Activated CD8-positive, alpha-beta T cell treated with anti-CD3 and anti-CD28 coated beads, Interleukin-2, amount 10 ng/mL, durations not matched to agents 7 days and 5 days (primary cell): ENCODE measurements at regions not wholly inside any gene's neighbourhood (a gene's known extent, or its start where the extent isn't known, plus 50 kb on each side); places are given as distances from the start of the nearest gene placed in this dataset.

Experiments used
- ATAC-seq: fragments of 150-1000 bp; cut with Tn5 transposase; one replicate; pipeline ENCODE4 v1.10.0; 2021; ENCODE audit warnings: moderate library complexity
- CTCF ChIA-PET: fragments of 350-600 bp; sonication (Branson Sonifier 250); formaldehyde crosslinking; loops from one replicate; lab custom pipeline; 2021; ENCODE audit warnings: antibody characterized with exemption; lab: Charles Lee
- POLR2A ChIA-PET: fragments of 350-600 bp; sonication (Branson Sonifier 250); formaldehyde crosslinking; loops from one replicate; lab custom pipeline; 2021; ENCODE audit warnings: antibody characterized with exemption; lab: Charles Lee
- DNase-seq: peaks from one replicate; pipeline ENCODE4 v3.0.0-alpha.2; 2020
- H3K27ac Mint-ChIP-seq: one replicate; pipeline ENCODE4 v1.8.0; 2021; ENCODE audit warnings: mild to moderate bottlenecking, mixed read lengths
- H3K27me3 Mint-ChIP-seq: one replicate; pipeline ENCODE4 v1.8.0; 2021; ENCODE audit warnings: low read depth, mixed read lengths
- H3K36me3 Mint-ChIP-seq: one replicate; pipeline ENCODE4 v1.8.0; 2021; ENCODE audit warnings: low read depth, mixed read lengths
- H3K4me1 Mint-ChIP-seq: one replicate; pipeline ENCODE4 v1.8.0; 2021; ENCODE audit warnings: low read depth, mixed read lengths
- H3K4me3 Mint-ChIP-seq: one replicate; pipeline ENCODE4 v1.8.0; 2021; ENCODE audit warnings: mild to moderate bottlenecking, mixed read lengths
- H3K9me3 Mint-ChIP-seq: one replicate; pipeline ENCODE4 v1.8.0; 2022; ENCODE audit warnings: mixed read lengths; ENCODE audit not compliant: insufficient read depth

DNA sequence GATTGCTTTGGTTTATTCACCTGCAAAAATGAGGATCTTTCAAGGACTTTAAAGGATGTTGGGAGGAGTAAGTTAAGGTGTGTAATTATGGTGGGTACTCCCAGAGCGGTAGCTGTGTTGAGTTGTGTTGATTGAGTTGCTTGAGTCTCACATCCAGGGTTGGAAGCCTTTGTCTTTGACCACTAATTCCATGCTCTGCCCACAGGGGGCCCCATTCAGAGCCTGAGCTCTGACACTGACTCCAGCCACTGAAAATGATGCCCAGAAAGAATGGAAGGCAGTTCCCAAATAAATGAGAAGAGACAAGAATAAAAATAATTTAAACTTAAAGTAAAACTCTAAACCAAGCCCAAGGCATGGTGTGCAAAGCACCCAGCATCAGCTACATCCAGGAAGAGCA is 237.4 kb upstream of the PWP1 start:
- DNase-seq (no peak), ATAC-seq (no peak)
- ChIA-PET POLR2A (no interaction called here), CTCF (interaction anchor here (1.0 to 1.5 kb wide), 4 partner anchors 42 to 316 kb away, joined by 3 read pairs; no protein-coding TSS in a partner anchor)
- H3K4me3 Mint-ChIP-seq = no peak overlapping the region
- no peaks in the 10 kb centered on the region for H3K27me3 Mint-ChIP-seq
- H3K9me3 Mint-ChIP-seq = no peaks in the 10 kb centered on the region
- H3K36me3 Mint-ChIP-seq = no peaks in the 10 kb centered on the region
- H3K4me1 Mint-ChIP-seq = no peaks in the 10 kb centered on the region
- no peak overlapping the region for H3K27ac Mint-ChIP-seq

DNA sequence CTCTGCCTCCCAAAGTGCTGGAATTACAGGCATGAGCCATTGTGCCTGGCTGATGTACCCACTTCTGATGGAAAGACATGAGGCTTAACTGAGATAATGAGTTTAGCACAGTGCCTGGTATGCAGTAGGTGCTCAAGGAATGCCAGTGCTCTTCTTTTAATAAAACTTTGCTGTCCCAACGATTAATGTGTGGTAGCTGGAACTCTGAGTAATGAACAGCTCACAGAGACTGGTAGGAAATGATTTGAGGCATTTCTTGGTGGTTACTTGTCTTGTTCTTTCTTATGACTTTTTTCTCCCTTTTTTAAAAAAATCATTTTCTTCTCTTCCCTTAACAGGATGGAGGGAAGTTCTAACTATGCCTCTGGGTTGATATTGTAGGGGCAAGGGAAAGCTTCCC is 235.7 kb upstream of the PWP1 start:
- no peaks in the 10 kb centered on the region for H3K36me3 Mint-ChIP-seq
- H3K27me3 Mint-ChIP-seq = no peaks in the 10 kb centered on the region
- no peaks in the 10 kb centered on the region for H3K4me1 Mint-ChIP-seq
- ChIA-PET POLR2A (no interaction called here), CTCF (no interaction called here)
- no peak overlapping the region for H3K27ac Mint-ChIP-seq
- DNase-seq (no peak), ATAC-seq (no peak)
- H3K4me3 Mint-ChIP-seq = no peak overlapping the region
- H3K9me3 Mint-ChIP-seq = no peaks in the 10 kb centered on the region

DNA sequence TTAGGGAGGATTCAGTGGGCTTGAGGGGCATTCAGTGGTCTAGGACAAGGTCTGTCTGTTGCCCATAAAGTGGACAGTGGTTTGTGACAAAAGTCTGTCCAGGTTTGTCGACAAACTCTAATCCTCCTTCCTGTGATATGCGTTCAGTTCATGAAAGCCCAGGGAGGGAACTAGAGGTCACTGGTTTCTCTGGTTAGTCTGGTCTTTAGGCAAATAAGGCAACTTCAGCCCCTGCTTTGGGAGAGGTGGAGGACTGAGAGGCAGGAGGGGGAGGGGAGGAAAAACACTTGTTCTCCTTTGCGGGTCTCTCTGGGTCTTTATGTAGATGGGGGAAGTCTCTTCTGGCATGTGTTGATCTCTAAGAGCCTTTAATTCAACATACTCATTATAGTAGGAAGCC is 235.1 kb upstream of the PWP1 start:
- Mint-ChIP-seq H3K4me3 (no peak overlapping the region), H3K27ac (no peak overlapping the region), H3K4me1 (no peaks in the 10 kb centered on the region), H3K36me3 (no peaks in the 10 kb centered on the region), H3K9me3 (no peaks in the 10 kb centered on the region), H3K27me3 (no peaks in the 10 kb centered on the region)
- POLR2A ChIA-PET = no interaction called here
- ATAC-seq (no peak), DNase-seq (no peak)
- CTCF ChIA-PET = no interaction called here

- Mint-ChIP-seq H3K27ac (no peak overlapping the region), H3K4me1 (no peaks in the 10 kb centered on the region), H3K9me3 (no peaks in the 10 kb centered on the region), H3K4me3 (no peak overlapping the region), H3K36me3 (no peaks in the 10 kb centered on the region), H3K27me3 (no peaks in the 10 kb centered on the region)
- POLR2A ChIA-PET = no interaction called here
- ATAC-seq (no peak), DNase-seq (no peak)
- CTCF ChIA-PET = interaction anchor here (0.9 to 1.2 kb wide), 2 partner anchors 12 to 320 kb away, joined by 3 read pairs; no protein-coding TSS in a partner anchor
Observed at GRCh38 chr12:107451246-107451645, 234.4 kb upstream of the PWP1 start.

DNA sequence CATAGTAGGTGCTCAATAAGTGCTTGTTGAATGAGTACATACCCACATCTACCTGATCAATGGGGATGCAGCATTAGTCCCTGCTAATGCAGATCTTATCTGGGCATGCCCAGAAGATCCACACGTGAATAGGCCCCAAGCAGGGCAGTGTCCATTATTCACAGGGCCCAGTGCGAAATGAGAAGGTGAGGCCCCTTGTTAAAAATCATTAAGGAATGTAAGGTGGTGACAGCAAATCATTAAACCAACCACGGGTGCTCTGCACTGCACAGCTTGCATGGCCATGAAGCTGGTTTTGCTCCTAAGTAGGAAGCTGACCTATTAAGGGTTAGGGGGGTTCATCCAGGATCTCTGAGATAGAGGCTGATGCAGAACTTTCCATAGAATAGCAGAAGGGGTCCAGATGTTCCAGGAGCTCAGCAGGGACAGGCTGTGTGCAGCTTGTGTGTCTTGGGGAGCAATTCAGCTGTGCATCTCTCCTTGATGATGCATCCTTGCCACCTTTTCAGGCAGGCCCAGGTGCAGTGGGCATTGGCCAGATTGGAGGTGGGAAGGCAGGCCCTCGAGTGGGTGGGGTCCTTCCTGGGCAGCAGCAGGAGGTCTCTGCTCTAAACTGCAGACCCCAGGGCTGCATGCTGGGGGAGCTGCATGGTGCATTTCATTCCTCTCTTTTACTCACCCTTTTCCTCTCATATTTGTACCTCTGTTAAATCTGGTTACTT is 231.3 kb upstream of the PWP1 start:
- ChIA-PET POLR2A (no interaction called here), CTCF (no interaction called here)
- no peak overlapping the region for H3K4me3 Mint-ChIP-seq
- H3K4me1 Mint-ChIP-seq = no peaks in the 10 kb centered on the region
- no peak for DNase-seq
- H3K36me3 Mint-ChIP-seq = no peaks in the 10 kb centered on the region
- no peak overlapping the region for H3K27ac Mint-ChIP-seq
- no peak for ATAC-seq
- H3K27me3 Mint-ChIP-seq = no peaks in the 10 kb centered on the region
- H3K9me3 Mint-ChIP-seq = no peaks in the 10 kb centered on the region

DNA sequence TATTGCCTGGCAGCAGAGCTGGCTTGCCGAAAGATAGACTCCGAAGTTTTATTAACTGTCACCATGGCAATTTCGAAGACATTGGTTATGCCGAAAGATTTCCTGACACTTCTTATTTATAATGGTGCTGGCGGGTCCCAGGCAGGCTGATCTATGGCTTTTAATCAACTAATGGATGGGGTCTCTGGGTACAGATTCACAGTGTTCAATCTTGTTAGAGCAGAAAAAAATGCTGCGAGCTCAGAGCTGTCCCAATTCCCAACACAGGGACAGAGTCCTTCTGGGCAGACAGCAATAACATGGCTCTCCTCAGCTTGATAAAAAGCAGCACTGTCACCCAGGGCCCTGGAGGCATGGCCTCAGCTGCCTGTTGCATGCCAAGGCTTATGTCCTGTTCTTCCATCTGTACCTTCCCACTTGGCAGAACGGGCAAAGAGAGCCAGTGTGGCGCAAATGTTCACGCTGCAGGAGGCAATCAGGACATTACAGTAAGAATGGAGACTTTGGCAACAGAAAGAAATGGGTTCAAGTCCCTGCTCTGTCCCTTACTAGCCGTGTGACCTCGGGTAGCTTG is 228.2 kb upstream of the PWP1 start:
- Mint-ChIP-seq H3K27me3 (no peaks in the 10 kb centered on the region), H3K9me3 (no peaks in the 10 kb centered on the region), H3K4me3 (no peak overlapping the region), H3K36me3 (no peaks in the 10 kb centered on the region), H3K27ac (no peak overlapping the region), H3K4me1 (no peaks in the 10 kb centered on the region)
- ATAC-seq (no peak), DNase-seq (no peak)
- ChIA-PET CTCF (no interaction called here), POLR2A (no interaction called here)

- Mint-ChIP-seq H3K4me3 (no peak overlapping the region), H3K27ac (no peak overlapping the region), H3K27me3 (no peaks in the 10 kb centered on the region), H3K9me3 (no peaks in the 10 kb centered on the region), H3K36me3 (no peaks in the 10 kb centered on the region), H3K4me1 (no peaks in the 10 kb centered on the region)
- DNase-seq (no peak), ATAC-seq (no peak)
- ChIA-PET POLR2A (no interaction called here), CTCF (no interaction called here)
Observed at GRCh38 chr12:107458163-107458562, 227.4 kb upstream of the PWP1 start.

- DNase-seq (no peak), ATAC-seq (no peak)
- no peaks in the 10 kb centered on the region for H3K36me3 Mint-ChIP-seq
- H3K4me1 Mint-ChIP-seq = no peaks in the 10 kb centered on the region
- H3K9me3 Mint-ChIP-seq = no peaks in the 10 kb centered on the region
- no peak overlapping the region for H3K4me3 Mint-ChIP-seq
- H3K27ac Mint-ChIP-seq = no peak overlapping the region
- no peaks in the 10 kb centered on the region for H3K27me3 Mint-ChIP-seq
- POLR2A ChIA-PET = interaction anchor here (0.7 kb wide), 1 partner anchor 40 kb away, joined by 3 read pairs; no protein-coding TSS in a partner anchor
- CTCF ChIA-PET = no interaction called here
Observed at GRCh38 chr12:107458990-107459389, 226.6 kb upstream of the PWP1 start.

DNA sequence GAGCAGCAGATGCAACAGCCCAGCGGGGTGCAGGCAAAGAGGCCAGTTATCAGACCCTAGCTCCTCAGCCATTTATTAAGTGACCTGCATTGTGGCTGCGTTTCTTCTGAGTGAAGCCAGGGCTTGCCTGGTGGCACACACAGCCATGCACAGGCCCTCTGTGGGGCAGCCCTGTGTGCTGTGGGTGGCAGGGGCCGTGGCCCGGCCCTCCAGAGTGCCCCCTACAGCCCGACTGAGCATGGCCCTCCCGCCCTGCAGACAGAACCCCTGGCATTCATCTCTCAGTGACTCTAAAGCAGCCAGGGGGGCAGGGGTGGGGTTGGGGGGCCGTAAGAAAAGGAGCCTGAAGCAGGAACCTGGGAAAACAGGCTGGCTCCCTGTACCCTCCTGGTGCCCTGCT is 226.0 kb upstream of the PWP1 start:
- POLR2A ChIA-PET = no interaction called here
- no peak for ATAC-seq

GRCh38 chr12:107461222-107461975 is 224.2 kb upstream of the PWP1 start:
- ChIA-PET CTCF (no interaction called here), POLR2A (no interaction called here)
- no peaks in the 10 kb centered on the region for H3K36me3 Mint-ChIP-seq
- H3K4me3 Mint-ChIP-seq = no peak overlapping the region
- H3K27ac Mint-ChIP-seq = no peak overlapping the region
- DNase-seq = no peak
- ATAC-seq = no peak
- H3K9me3 Mint-ChIP-seq = no peaks in the 10 kb centered on the region
- peaks cover 5% of the 10 kb centered on the region for H3K4me1 Mint-ChIP-seq
- no peaks in the 10 kb centered on the region for H3K27me3 Mint-ChIP-seq

More for the DNA sequence above, 226.0 kb upstream of the PWP1 start:
- CTCF ChIA-PET = no interaction called here
- H3K27ac Mint-ChIP-seq = no peak overlapping the region
- H3K36me3 Mint-ChIP-seq = no peaks in the 10 kb centered on the region
- no peak overlapping the region for H3K4me3 Mint-ChIP-seq
- H3K9me3 Mint-ChIP-seq = no peaks in the 10 kb centered on the region
- H3K27me3 Mint-ChIP-seq = no peaks in the 10 kb centered on the region
- H3K4me1 Mint-ChIP-seq = no peaks in the 10 kb centered on the region
- no peak for DNase-seq

DNA sequence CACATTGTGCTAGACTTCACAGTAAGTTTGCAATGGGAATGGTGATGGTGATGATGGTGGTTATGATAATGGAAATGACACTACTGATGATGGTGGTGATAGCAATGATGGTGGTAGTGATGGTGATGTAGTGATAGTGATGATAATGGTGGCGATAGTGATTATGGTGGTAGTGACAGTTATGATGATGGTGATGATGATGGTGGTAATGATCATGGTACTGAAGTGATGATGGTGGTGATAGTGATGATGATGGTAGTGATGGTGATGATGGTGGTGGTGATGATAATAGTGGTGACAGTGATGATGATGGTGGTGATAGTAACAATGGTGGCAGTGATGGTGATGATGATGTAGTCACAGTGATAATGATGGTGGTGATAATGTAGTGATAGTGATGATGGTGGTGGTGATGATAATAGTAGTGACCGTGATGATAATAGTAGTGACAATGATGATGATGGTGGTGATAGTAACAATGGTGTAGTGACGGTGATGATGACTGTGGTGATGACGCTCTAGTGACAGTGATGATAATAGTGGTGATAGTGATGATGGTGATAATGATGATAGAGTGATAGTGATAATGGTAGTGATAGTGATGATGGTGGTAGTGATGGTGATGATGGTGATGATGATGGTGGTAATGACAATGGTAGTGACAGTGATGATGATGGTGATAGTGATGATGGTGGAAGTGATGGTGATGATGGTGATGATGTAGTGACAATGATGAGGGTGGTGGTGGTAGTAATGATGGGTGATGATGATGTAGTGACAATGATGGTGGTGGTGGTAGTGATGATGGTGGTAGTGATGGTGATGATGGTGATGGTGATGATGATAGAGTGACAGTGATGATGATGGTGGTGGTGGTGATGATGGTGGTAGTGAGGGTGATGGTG is 222.9 kb upstream of the PWP1 start:
- Mint-ChIP-seq H3K4me3 (no peak overlapping the region), H3K27ac (no peak overlapping the region), H3K27me3 (no peaks in the 10 kb centered on the region), H3K9me3 (no peaks in the 10 kb centered on the region), H3K36me3 (no peaks in the 10 kb centered on the region), H3K4me1 (peaks cover 5% of the 10 kb centered on the region)
- CTCF ChIA-PET = no interaction called here
- ATAC-seq (no peak), DNase-seq (no peak)
- POLR2A ChIA-PET = no interaction called here
